ENCODE measurements at regions not wholly inside any gene's neighbourhood (a gene's known extent, or its start where the extent isn't known, plus 50 kb on each side); places are given as distances from the start of the nearest gene placed in this dataset.

DNA sequence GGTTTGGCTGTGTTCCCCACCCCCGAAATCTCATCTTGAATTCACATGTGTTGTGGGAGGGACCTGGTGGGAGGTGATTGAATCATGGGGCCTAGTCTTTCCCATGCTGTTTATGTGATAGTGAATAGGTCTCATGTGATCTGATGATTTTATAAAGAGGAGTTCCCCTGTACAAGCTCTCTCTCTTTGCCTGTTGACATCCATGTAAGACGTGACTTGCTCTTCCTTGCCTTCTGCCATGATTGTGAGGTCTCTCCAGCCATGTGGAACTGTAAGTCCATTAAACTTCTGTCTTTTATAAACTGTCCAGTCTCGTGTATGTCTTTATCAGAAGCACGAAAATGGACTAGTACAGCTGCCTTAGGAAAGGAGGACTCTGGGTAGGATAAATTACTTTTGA is 976.7 kb downstream of the MCTP2 start:
- H3K27me3 Mint-ChIP-seq (ENCODE audit: unreplicated experiment): no peaks in the 10 kb centered on the region
- no TSS peak for BruUV-seq (replicated peaks)
- no peak for DNase-seq
- CTCF ChIA-PET: no interaction called here
- H3K36me3 Mint-ChIP-seq (ENCODE audit: insufficient read depth, unreplicated experiment): no peaks in the 10 kb centered on the region
- TF ChIP-seq, protein P1, sequence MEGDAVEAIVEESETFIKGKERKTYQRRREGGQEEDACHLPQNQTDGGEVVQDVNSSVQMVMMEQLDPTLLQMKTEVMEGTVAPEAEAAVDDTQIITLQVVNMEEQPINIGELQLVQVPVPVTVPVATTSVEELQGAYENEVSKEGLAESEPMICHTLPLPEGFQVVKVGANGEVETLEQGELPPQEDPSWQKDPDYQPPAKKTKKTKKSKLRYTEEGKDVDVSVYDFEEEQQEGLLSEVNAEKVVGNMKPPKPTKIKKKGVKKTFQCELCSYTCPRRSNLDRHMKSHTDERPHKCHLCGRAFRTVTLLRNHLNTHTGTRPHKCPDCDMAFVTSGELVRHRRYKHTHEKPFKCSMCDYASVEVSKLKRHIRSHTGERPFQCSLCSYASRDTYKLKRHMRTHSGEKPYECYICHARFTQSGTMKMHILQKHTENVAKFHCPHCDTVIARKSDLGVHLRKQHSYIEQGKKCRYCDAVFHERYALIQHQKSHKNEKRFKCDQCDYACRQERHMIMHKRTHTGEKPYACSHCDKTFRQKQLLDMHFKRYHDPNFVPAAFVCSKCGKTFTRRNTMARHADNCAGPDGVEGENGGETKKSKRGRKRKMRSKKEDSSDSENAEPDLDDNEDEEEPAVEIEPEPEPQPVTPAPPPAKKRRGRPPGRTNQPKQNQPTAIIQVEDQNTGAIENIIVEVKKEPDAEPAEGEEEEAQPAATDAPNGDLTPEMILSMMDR (IDR thresholded peaks at IDR 0.05; ENCODE audit: unreplicated experiment): no peak
- no peak overlapping the region for H3K4me3 Mint-ChIP-seq (ENCODE audit: low read depth, unreplicated experiment)
- intact Hi-C loops (cut with micrococcal nuclease; ENCODE audit: unreplicated experiment): no loop called here
- no peaks in the 10 kb centered on the region for H3K4me1 Mint-ChIP-seq (ENCODE audit: low read depth, unreplicated experiment)
- H3K27ac Mint-ChIP-seq (ENCODE audit: unreplicated experiment): no peak overlapping the region
- H3K9me3 Mint-ChIP-seq (ENCODE audit: low read depth, unreplicated experiment): peaks cover 13% of the 10 kb centered on the region

DNA sequence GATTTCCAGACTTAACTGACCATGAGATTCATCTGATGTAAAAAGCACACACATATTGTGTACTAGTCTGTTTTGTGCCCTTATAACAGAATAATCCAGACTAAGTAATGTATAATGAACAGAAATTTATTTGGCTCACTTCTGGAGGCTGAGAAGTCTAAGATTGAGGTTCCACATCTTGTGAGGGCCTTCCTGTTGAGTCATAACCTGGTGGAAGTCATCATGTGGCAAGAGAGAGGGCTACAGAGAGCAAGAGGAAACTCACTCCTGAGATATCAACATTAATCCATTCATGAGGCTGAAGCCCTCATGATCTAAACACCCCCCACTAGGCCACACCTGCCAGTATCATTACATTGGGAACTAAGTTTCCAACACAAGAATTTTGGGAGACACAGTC is 977.6 kb downstream of the MCTP2 start:
- no peak for DNase-seq
- H3K4me3 Mint-ChIP-seq (ENCODE audit: low read depth, unreplicated experiment): no peak overlapping the region
- BruUV-seq (replicated peaks): no TSS peak
- H3K27me3 Mint-ChIP-seq (ENCODE audit: unreplicated experiment): no peaks in the 10 kb centered on the region
- intact Hi-C loops (cut with micrococcal nuclease; ENCODE audit: unreplicated experiment): no loop called here
- H3K9me3 Mint-ChIP-seq (ENCODE audit: low read depth, unreplicated experiment): peaks cover 11% of the 10 kb centered on the region
- H3K36me3 Mint-ChIP-seq (ENCODE audit: insufficient read depth, unreplicated experiment): no peaks in the 10 kb centered on the region
- TF ChIP-seq, protein P1 (IDR thresholded peaks at IDR 0.05; ENCODE audit: unreplicated experiment): no peak
- no peaks in the 10 kb centered on the region for H3K4me1 Mint-ChIP-seq (ENCODE audit: low read depth, unreplicated experiment)
- H3K27ac Mint-ChIP-seq (ENCODE audit: unreplicated experiment): no peak overlapping the region
- CTCF ChIA-PET: no interaction called here

DNA sequence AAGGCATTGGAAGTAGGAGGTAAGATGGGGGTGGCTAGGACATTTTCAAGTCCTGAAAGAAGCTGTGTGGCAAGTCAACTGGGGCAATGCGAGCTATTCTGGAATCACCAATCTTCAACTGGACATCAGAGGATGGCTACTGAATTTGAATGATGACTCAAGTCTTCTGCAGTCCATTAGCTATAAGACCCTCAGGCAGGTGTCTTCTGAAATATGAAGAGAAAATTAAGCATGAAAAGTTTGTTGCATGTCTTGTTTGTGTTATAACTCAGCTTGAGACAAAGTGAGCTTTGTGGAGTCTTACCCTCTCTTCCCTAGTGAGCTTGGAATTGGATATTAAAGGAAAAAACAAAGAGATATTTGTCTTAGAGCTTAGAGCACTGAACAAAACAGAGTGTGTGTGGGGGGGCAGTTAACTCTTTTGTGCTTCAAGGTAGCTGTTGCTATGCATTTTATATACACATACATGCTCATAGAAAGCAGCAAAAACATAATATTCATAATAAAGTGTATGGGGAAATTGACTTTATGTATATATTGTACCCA is 979.1 kb downstream of the MCTP2 start:
- no peaks in the 10 kb centered on the region for H3K4me1 Mint-ChIP-seq (ENCODE audit: low read depth, unreplicated experiment)
- CTCF ChIA-PET: no interaction called here
- peaks cover 11% of the 10 kb centered on the region for H3K9me3 Mint-ChIP-seq (ENCODE audit: low read depth, unreplicated experiment)
- H3K27me3 Mint-ChIP-seq (ENCODE audit: unreplicated experiment): no peaks in the 10 kb centered on the region
- H3K4me3 Mint-ChIP-seq (ENCODE audit: low read depth, unreplicated experiment): no peak overlapping the region
- BruUV-seq (replicated peaks): no TSS peak
- intact Hi-C loops (cut with micrococcal nuclease; ENCODE audit: unreplicated experiment): no loop called here
- no peak for DNase-seq
- TF ChIP-seq, protein P1 (IDR thresholded peaks at IDR 0.05; ENCODE audit: unreplicated experiment): no peak
- no peaks in the 10 kb centered on the region for H3K36me3 Mint-ChIP-seq (ENCODE audit: insufficient read depth, unreplicated experiment)
- H3K27ac Mint-ChIP-seq (ENCODE audit: unreplicated experiment): no peak overlapping the region

DNA sequence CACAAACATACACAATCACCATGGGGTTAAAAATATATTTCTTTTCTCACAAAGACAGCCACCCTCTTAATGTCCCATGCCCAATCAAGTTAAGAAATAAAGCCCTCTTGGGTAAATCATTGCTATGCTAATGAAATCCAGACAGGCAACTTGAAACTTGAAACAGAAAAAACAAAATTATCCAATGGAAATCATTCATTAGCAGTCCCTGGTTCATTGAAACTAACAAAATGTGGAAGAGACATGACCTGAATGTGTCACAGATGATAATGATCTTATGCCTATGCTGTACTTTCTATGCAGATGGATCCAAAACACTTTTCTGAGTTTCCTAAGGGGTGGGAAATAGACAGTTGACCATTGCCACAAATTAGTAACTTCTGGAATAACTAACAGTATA is 983.7 kb downstream of the MCTP2 start:
- Mint-ChIP-seq H3K27me3 (ENCODE audit: unreplicated experiment) (no peaks in the 10 kb centered on the region), H3K36me3 (ENCODE audit: insufficient read depth, unreplicated experiment) (no peaks in the 10 kb centered on the region), H3K9me3 (ENCODE audit: low read depth, unreplicated experiment) (peaks cover 3% of the 10 kb centered on the region), H3K4me3 (ENCODE audit: low read depth, unreplicated experiment) (no peak overlapping the region), H3K27ac (ENCODE audit: unreplicated experiment) (no peak overlapping the region), H3K4me1 (ENCODE audit: low read depth, unreplicated experiment) (no peaks in the 10 kb centered on the region)
- DNase-seq: no peak
- intact Hi-C loops (cut with micrococcal nuclease; ENCODE audit: unreplicated experiment): no loop called here
- BruUV-seq (replicated peaks): no TSS peak
- TF ChIP-seq, protein P1 (IDR thresholded peaks at IDR 0.05; ENCODE audit: unreplicated experiment): no peak
- CTCF ChIA-PET: no interaction called here

Measured in Calu3 (cell line).